GM12878 (cell line): ENCODE measurements at regions not wholly inside any gene's neighbourhood (a gene's known extent, or its start where the extent isn't known, plus 50 kb on each side); places are given as distances from the start of the nearest gene placed in this dataset.

ENCODE experiments used
- ATAC-seq: fragments of 200-7000 bp; cut with Tn5 transposase; 3 replicates; pipeline ENCODE4 v1.9.1; 2020; ENCODE audit warnings: mild to moderate bottlenecking, moderate library complexity
- BruUV-seq: library from RNA; stranded (reverse); fragments of 400-500 nt; replicated peaks from 2 replicates; lab custom pipeline; 2021; lab: Mats Ljungman, UMichigan
- CTCF ChIA-PET: fragments of 300-600 bp; sonication (Branson Sonifier 250); formaldehyde crosslinking; extraction: SDS; loops from one replicate; lab custom pipeline; 2021; ENCODE audit warnings: inconsistent platforms; lab: Yijun Ruan, JAX
- POLR2A ChIA-PET: fragments of 350-600 bp; formaldehyde crosslinking; extraction: SDS; loops from one replicate; lab custom pipeline; 2021; ENCODE audit warnings: inconsistent platforms; lab: Charles Lee
- RAD21 ChIA-PET: fragments of 300-600 bp; sonication (Branson Sonifier 250); formaldehyde crosslinking; loops from one replicate; lab custom pipeline; 2023; ENCODE audit warnings: antibody characterized with exemption; ENCODE audit not compliant: unreplicated experiment; lab: Charles Lee
- SMC1A ChIA-PET: fragments of 300-600 bp; sonication (Branson Sonifier 250); formaldehyde crosslinking; loops from one replicate; lab custom pipeline; 2023; ENCODE audit not compliant: unreplicated experiment, uncharacterized antibody; lab: Charles Lee
- DNase-seq: peaks from one replicate; pipeline ENCODE4 v3.0.0-alpha.2; 2011; ENCODE audit warnings: low read depth, low spot score
- FAIRE-seq: peaks from 3 replicates; lab custom pipeline; 2011; peaks lifted over from hg19 to GRCh38; lab: Jason Lieb, UNC
- H2AFZ ChIP-seq: 2 replicates; pipeline ENCODE4 v1.6.0; 2011; ENCODE audit warnings: low read depth, low read length, control low read depth; ENCODE audit not compliant: control insufficient read depth
- H3K27ac ChIP-seq: 2 replicates; pipeline ENCODE4 v1.5.1; 2011; ENCODE audit warnings: control low read depth; ENCODE audit not compliant: control insufficient read depth, insufficient read depth
- H3K27me3 ChIP-seq, 2 experiments: replicated peaks in 1 of 2; 2 replicates each; pipeline versions ENCODE4 v1.6.0 to v1.6.1; 2011; ENCODE audit warnings: low read length in 1 of 2; ENCODE audit not compliant: control insufficient read depth in 2 of 2, insufficient read depth in 2 of 2
- H3K36me3 ChIP-seq, 2 experiments: 2 replicates each; pipeline ENCODE4 v1.5.1; 2011; ENCODE audit warnings: low read length in 1 of 2; ENCODE audit not compliant: control insufficient read depth in 2 of 2, insufficient read depth in 2 of 2
- H3K4me1 ChIP-seq: 2 replicates; pipeline ENCODE4 v1.6.1; 2011; ENCODE audit warnings: mild to moderate bottlenecking, low read length, moderate library complexity, mixed read lengths; ENCODE audit not compliant: control insufficient read depth, insufficient read depth
- H3K4me2 ChIP-seq: 2 replicates; pipeline ENCODE4 v1.6.0; 2011; ENCODE audit warnings: control low read depth; ENCODE audit not compliant: control insufficient read depth, insufficient read depth
- H3K4me3 ChIP-seq: fragments of 200-600 bp; sonication (generic); 2 replicates; pipeline ENCODE4 v1.5.1; 2016
- H3K79me2 ChIP-seq: 2 replicates; pipeline ENCODE4 v1.6.0; 2011; ENCODE audit warnings: low read length; ENCODE audit not compliant: control insufficient read depth, insufficient read depth
- H3K9ac ChIP-seq: 2 replicates; pipeline ENCODE4 v1.8.0; 2011; ENCODE audit warnings: low read length, control low read depth, mixed read lengths; ENCODE audit not compliant: control insufficient read depth, insufficient read depth
- H3K9me3 ChIP-seq: replicated peaks from 3 replicates; pipeline ENCODE4 v1.5.1; 2011; ENCODE audit warnings: mild to moderate bottlenecking, low read length; ENCODE audit not compliant: control insufficient read depth, insufficient read depth
- H4K20me1 ChIP-seq: 2 replicates; pipeline ENCODE4 v1.6.0; 2011; ENCODE audit not compliant: control insufficient read depth, insufficient read depth
- ATF7 ChIP-seq: fragments of 450-650 bp; IDR thresholded peaks from 2 replicates; pipeline ENCODE4 v1.6.1; 2016; ENCODE audit warnings: low read depth, mild to moderate bottlenecking
- BHLHE40 ChIP-seq, 2 experiments: fragments of 450-650 bp in 1 of 2; IDR thresholded peaks; 2 replicates each; pipeline ENCODE4 v1.6.1; 2011 to 2017; ENCODE audit warnings: low read depth in 2 of 2, borderline replicate concordance in 1 of 2, improper control_type of control experiment in 1 of 2, low read length in 1 of 2, mild to moderate bottlenecking in 1 of 2
- CEBPZ ChIP-seq: fragments of 150-350 bp; IDR thresholded peaks from 2 replicates; pipeline ENCODE4 v1.6.1; 2016; ENCODE audit warnings: low read depth, low read length
- CREM ChIP-seq: IDR thresholded peaks from 2 replicates; pipeline ENCODE4 v1.6.1; 2014; ENCODE audit warnings: antibody characterized with exemption, low read depth
- GABPA ChIP-seq: IDR thresholded peaks from 2 replicates; pipeline ENCODE4 v1.6.1; 2014; ENCODE audit warnings: antibody characterized with exemption, low read depth, mild to moderate bottlenecking, inconsistent platforms
- HDAC6 ChIP-seq: fragments of 200-600 bp; sonication (generic); IDR thresholded peaks from one replicate; pipeline ENCODE4 v1.8.0; 2017; ENCODE audit warnings: antibody characterized with exemption; ENCODE audit not compliant: unreplicated experiment
- IRF4 ChIP-seq: IDR thresholded peaks from 2 replicates; pipeline ENCODE4 v1.6.1; 2011; ENCODE audit warnings: low read depth, low read length
- KAT2A ChIP-seq: conservative IDR thresholded peaks from 2 replicates; pipeline ENCODE4 v1.6.1; 2011; ENCODE audit warnings: low read depth, low read length; ENCODE audit not compliant: control insufficient read depth
- LARP7 ChIP-seq: fragments of 450-650 bp; IDR thresholded peaks from 2 replicates; pipeline ENCODE4 v1.6.1; 2017; ENCODE audit warnings: mild to moderate bottlenecking
- MEF2B ChIP-seq: fragments of 450-650 bp; IDR thresholded peaks from 2 replicates; pipeline ENCODE4 v1.6.1; 2018; ENCODE audit warnings: mild to moderate bottlenecking, moderate library complexity; ENCODE audit not compliant: partially characterized antibody, poor library complexity, severe bottlenecking
- MLLT1 ChIP-seq: fragments of 450-650 bp; IDR thresholded peaks from 2 replicates; pipeline ENCODE4 v1.6.1; 2016; ENCODE audit warnings: mild to moderate bottlenecking
- POLR2A ChIP-seq: IDR thresholded peaks from 2 replicates; pipeline ENCODE4 v1.6.1; 2011; ENCODE audit warnings: low read depth, mild to moderate bottlenecking, low read length
- STAT1 ChIP-seq: fragments of 450-650 bp; conservative IDR thresholded peaks from 2 replicates; pipeline ENCODE4 v1.6.1; 2014; ENCODE audit warnings: antibody characterized with exemption, mild to moderate bottlenecking
- SUZ12 ChIP-seq: fragments of 200-600 bp; sonication (generic); IDR thresholded peaks from one replicate; pipeline ENCODE4 v1.6.1; 2018; ENCODE audit warnings: antibody characterized with exemption, mild to moderate bottlenecking; ENCODE audit not compliant: unreplicated experiment
- ZNF24 ChIP-seq: fragments of 450-650 bp; IDR thresholded peaks from 2 replicates; pipeline ENCODE4 v1.6.1; 2017; ENCODE audit warnings: antibody characterized with exemption, mild to moderate bottlenecking
- WGBS: methylation state at CpG from one replicate; pipeline ENCODE4 v1.1.6; 2016; ENCODE audit warnings: low lambda C conversion rate; ENCODE audit not compliant: insufficient replicate concordance, insufficient coverage; ENCODE audit errors: missing lambda C conversion rate; 5-methylcytosine and 5-hydroxymethylcytosine counted together
- in situ Hi-C: fragments of 300-500 bp; cut with MboI; formaldehyde crosslinking; loops from 9 replicates; pipeline ENCODE4 v1.14.3; 2018; ENCODE audit warnings: mixed read lengths
- intact Hi-C: fragments of 100-400 bp; cut with micrococcal nuclease; formaldehyde crosslinking; loops from one replicate; pipeline ENCODE4 v1.14.2; 2022; ENCODE audit not compliant: unreplicated experiment

GRCh38 chr1:2865571-2866421 is 64.3 kb upstream of the TTC34 start:
- CTCF ChIA-PET = no interaction called here
- DNase-seq (no peak), FAIRE-seq (no peak), ATAC-seq (no peak)
- H3K27ac ChIP-seq = no peak overlapping the region
- no peaks in the 10 kb centered on the region for H3K27me3 ChIP-seq
- intact Hi-C loops = no loop called here
- H3K4me2 ChIP-seq = no peak overlapping the region
- H3K9me3 ChIP-seq = no peaks in the 10 kb centered on the region; the same call in 2 of the 3 replicates
- in situ Hi-C loops = no loop called here
- TF ChIP-seq KAT2A (no peak), GABPA (no peak), SUZ12 (no peak), IRF4 (no peak), BHLHE40 (IDR thresholded peaks at IDR 0.05; ENCODE audit: borderline replicate concordance in 1 of 2, low read depth in 2 of 2, low read length in 1 of 2) (no peak), HDAC6 (no peak), MEF2B (no peak), LARP7 (no peak), CEBPZ (no peak), MLLT1 (no peak), ZNF24 (no peak), CREM (no peak), ATF7 (no peak), STAT1 (no peak), POLR2A (no peak)
- WGBS = 50% methylated on average over 28 of the region's 28 CpGs
- RAD21 ChIA-PET = no interaction called here
- BruUV-seq = no TSS peak
- no peaks in the 10 kb centered on the region for H3K4me1 ChIP-seq
- no peak overlapping the region for H3K4me3 ChIP-seq
- SMC1A ChIA-PET = no interaction called here
- H3K9ac ChIP-seq = no peak overlapping the region
- H3K36me3 ChIP-seq = no peaks in the 10 kb centered on the region
- H3K79me2 ChIP-seq = no peaks in the 10 kb centered on the region
- no peak overlapping the region for H2AFZ ChIP-seq
- POLR2A ChIA-PET = no interaction called here
- H4K20me1 ChIP-seq = no peaks in the 10 kb centered on the region
